Loucy (cell line): ENCODE measurements at regions not wholly inside any gene's neighbourhood (a gene's known extent, or its start where the extent isn't known, plus 50 kb on each side); places are given as distances from the start of the nearest gene placed in this dataset.

Source experiments
- H2AFZ ChIP-seq: fragments of 200-600 bp; sonication (generic); 2 replicates; pipeline ENCODE4 v1.6.0; 2016; ENCODE audit warnings: antibody characterized with exemption, mild to moderate bottlenecking, low read length, moderate library complexity
- H3F3A ChIP-seq: fragments of 200-600 bp; 2 replicates; pipeline ENCODE4 v1.6.0; 2016; ENCODE audit warnings: antibody characterized with exemption, low read depth, mild to moderate bottlenecking
- H3K27me3 ChIP-seq: fragments of 200-600 bp; sonication (generic); 2 replicates; pipeline ENCODE4 v1.6.1; 2014; ENCODE audit warnings: low read length, mild to moderate bottlenecking; ENCODE audit not compliant: insufficient read depth, poor library complexity, severe bottlenecking
- H3K36me3 ChIP-seq: fragments of 200-600 bp; sonication (generic); 2 replicates; pipeline ENCODE4 v1.6.1; 2016; ENCODE audit warnings: low read length; ENCODE audit not compliant: insufficient read depth
- H3K4me1 ChIP-seq: fragments of 200-600 bp; sonication (generic); 2 replicates; pipeline ENCODE4 v1.5.1; 2014; ENCODE audit warnings: low read length, mild to moderate bottlenecking; ENCODE audit not compliant: insufficient read depth, poor library complexity, severe bottlenecking
- H3K4me2 ChIP-seq: fragments of 200-600 bp; sonication (generic); 2 replicates; pipeline ENCODE4 v1.6.0; 2014; ENCODE audit warnings: antibody characterized with exemption, low read length, low read depth, mild to moderate bottlenecking; ENCODE audit not compliant: poor library complexity, severe bottlenecking
- H3K4me3 ChIP-seq: fragments of 200-600 bp; sonication (generic); 2 replicates; pipeline ENCODE4 v1.5.1; 2014; ENCODE audit warnings: low read length, mild to moderate bottlenecking, mixed read lengths; ENCODE audit not compliant: poor library complexity, severe bottlenecking
- H3K79me2 ChIP-seq: fragments of 200-600 bp; sonication (generic); 2 replicates; pipeline ENCODE4 v1.6.1; 2014; ENCODE audit warnings: low read length; ENCODE audit not compliant: insufficient read depth
- H3K9ac ChIP-seq: fragments of 200-600 bp; sonication (generic); 2 replicates; pipeline ENCODE4 v1.6.0; 2014; ENCODE audit warnings: mild to moderate bottlenecking, low read depth, low read length, moderate library complexity; ENCODE audit not compliant: poor library complexity, severe bottlenecking
- H3K9me2 ChIP-seq: fragments of 200-600 bp; sonication (generic); replicated peaks from 2 replicates; pipeline ENCODE4 v1.6.1; 2016; ENCODE audit warnings: low read depth, low read length, mixed read lengths
- H3K9me3 ChIP-seq: fragments of 200-600 bp; sonication (generic); 2 replicates; pipeline ENCODE4 v1.6.1; 2014; ENCODE audit warnings: mild to moderate bottlenecking, antibody characterized with exemption, low read length, low read depth; ENCODE audit not compliant: insufficient read depth
- H4K20me1 ChIP-seq: fragments of 200-600 bp; sonication (generic); 2 replicates; pipeline ENCODE4 v1.6.0; 2014; ENCODE audit warnings: antibody characterized with exemption, low read length, mild to moderate bottlenecking; ENCODE audit not compliant: insufficient read depth, poor library complexity, severe bottlenecking
- EZH2phosphoT487 ChIP-seq: fragments of 200-600 bp; IDR thresholded peaks from 2 replicates; pipeline ENCODE4 v1.6.1; 2018; ENCODE audit warnings: antibody characterized with exemption, mild to moderate bottlenecking, moderate library complexity, borderline replicate concordance
- TF ChIP-seq, protein P1 (sequence below): fragments of 200-600 bp; sonication (generic); conservative IDR thresholded peaks from 2 replicates; pipeline ENCODE4 v1.5.1; 2014; ENCODE audit warnings: mild to moderate bottlenecking, antibody characterized with exemption, low read length

- Histone ChIP-seq H3K4me2 (no peak overlapping the region), H3K9ac (no peak overlapping the region), H3K9me3 (no peaks in the 10 kb centered on the region), H2AFZ (no peak overlapping the region), H3K79me2 (no peaks in the 10 kb centered on the region), H4K20me1 (no peaks in the 10 kb centered on the region), H3K27me3 (no peaks in the 10 kb centered on the region), H3K4me1 (no peaks in the 10 kb centered on the region), H3K36me3 (no peaks in the 10 kb centered on the region), H3K9me2 (no peaks in the 10 kb centered on the region), H3K4me3 (no peak overlapping the region), H3F3A (no peaks in the 10 kb centered on the region)
- TF ChIP-seq, protein P1, sequence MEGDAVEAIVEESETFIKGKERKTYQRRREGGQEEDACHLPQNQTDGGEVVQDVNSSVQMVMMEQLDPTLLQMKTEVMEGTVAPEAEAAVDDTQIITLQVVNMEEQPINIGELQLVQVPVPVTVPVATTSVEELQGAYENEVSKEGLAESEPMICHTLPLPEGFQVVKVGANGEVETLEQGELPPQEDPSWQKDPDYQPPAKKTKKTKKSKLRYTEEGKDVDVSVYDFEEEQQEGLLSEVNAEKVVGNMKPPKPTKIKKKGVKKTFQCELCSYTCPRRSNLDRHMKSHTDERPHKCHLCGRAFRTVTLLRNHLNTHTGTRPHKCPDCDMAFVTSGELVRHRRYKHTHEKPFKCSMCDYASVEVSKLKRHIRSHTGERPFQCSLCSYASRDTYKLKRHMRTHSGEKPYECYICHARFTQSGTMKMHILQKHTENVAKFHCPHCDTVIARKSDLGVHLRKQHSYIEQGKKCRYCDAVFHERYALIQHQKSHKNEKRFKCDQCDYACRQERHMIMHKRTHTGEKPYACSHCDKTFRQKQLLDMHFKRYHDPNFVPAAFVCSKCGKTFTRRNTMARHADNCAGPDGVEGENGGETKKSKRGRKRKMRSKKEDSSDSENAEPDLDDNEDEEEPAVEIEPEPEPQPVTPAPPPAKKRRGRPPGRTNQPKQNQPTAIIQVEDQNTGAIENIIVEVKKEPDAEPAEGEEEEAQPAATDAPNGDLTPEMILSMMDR, result no peak
- TF ChIP-seq EZH2phosphoT487, result no peak
These were observed 743.7 kb upstream of the HS3ST1 start for GRCh38 chr4:12172198-12172973.

GRCh38 chr4:12170308-12170707 lies 741.6 kb upstream of the HS3ST1 start:
- Histone ChIP-seq H4K20me1 (no peaks in the 10 kb centered on the region), H3K9ac (no peak overlapping the region), H3K9me2 (no peaks in the 10 kb centered on the region), H3K4me2 (no peak overlapping the region), H3K36me3 (no peaks in the 10 kb centered on the region), H2AFZ (no peak overlapping the region), H3K27me3 (no peaks in the 10 kb centered on the region), H3K4me1 (no peaks in the 10 kb centered on the region), H3F3A (no peaks in the 10 kb centered on the region), H3K79me2 (no peaks in the 10 kb centered on the region), H3K9me3 (no peaks in the 10 kb centered on the region), H3K4me3 (no peak overlapping the region)
- TF ChIP-seq, protein P1, result no peak
- no peak for TF ChIP-seq EZH2phosphoT487

DNA sequence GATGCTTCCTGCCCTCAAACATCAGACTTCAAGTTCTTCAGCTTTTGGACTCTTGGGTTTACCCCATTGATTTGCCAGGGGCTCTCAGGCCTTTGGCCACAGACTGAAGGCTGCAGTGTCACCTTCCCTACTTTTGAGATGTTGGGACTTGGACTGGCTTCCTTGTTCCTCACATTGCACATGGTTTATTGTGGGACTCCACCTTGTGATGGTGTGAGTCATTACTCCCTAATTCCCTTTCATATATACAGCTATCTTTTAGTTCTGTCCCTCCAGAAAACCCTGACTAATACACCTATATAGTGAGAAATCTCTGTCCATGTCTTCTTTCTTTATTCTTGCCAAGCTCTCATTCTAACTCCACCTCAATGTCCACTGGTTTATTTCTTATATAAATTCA lies 736.9 kb upstream of the HS3ST1 start:
- no peaks in the 10 kb centered on the region for H3K9me3 ChIP-seq
- H3K36me3 ChIP-seq, result no peaks in the 10 kb centered on the region
- H3K79me2 ChIP-seq, result no peaks in the 10 kb centered on the region
- no peak overlapping the region for H3K9ac ChIP-seq
- no peak for TF ChIP-seq EZH2phosphoT487
- TF ChIP-seq, protein P1, result no peak
- H3K4me1 ChIP-seq, result no peaks in the 10 kb centered on the region
- H3K4me3 ChIP-seq, result no peak overlapping the region
- H4K20me1 ChIP-seq, result no peaks in the 10 kb centered on the region
- H3F3A ChIP-seq, result no peaks in the 10 kb centered on the region
- H3K4me2 ChIP-seq, result no peak overlapping the region
- no peaks in the 10 kb centered on the region for H3K9me2 ChIP-seq
- no peaks in the 10 kb centered on the region for H3K27me3 ChIP-seq
- H2AFZ ChIP-seq, result no peak overlapping the region
